A673 (cell line): ENCODE measurements at regions not wholly inside any gene's neighbourhood (a gene's known extent, or its start where the extent isn't known, plus 50 kb on each side); places are given as distances from the start of the nearest gene placed in this dataset.

Experiments used
- EZH2 ChIP-seq: fragments of 200-600 bp; sonication (generic); IDR thresholded peaks from 2 replicates; pipeline ENCODE4 v1.6.1; 2017; ENCODE audit warnings: borderline replicate concordance, low read depth, mild to moderate bottlenecking, mixed read lengths, antibody characterized with exemption, low read length; ENCODE audit not compliant: poor library complexity, severe bottlenecking
- TF ChIP-seq, protein P1 (sequence below): fragments of 300-800, 200-600 bp; sonication (generic); conservative IDR thresholded peaks from 2 replicates; pipeline ENCODE4 v1.5.1; 2017; ENCODE audit warnings: low read depth, mild to moderate bottlenecking, antibody characterized with exemption, low read length, moderate library complexity, mixed read lengths

GRCh38 chr2:228707846-228708245 lies 526.4 kb upstream of the SPHKAP start:
- TF ChIP-seq, protein P1, sequence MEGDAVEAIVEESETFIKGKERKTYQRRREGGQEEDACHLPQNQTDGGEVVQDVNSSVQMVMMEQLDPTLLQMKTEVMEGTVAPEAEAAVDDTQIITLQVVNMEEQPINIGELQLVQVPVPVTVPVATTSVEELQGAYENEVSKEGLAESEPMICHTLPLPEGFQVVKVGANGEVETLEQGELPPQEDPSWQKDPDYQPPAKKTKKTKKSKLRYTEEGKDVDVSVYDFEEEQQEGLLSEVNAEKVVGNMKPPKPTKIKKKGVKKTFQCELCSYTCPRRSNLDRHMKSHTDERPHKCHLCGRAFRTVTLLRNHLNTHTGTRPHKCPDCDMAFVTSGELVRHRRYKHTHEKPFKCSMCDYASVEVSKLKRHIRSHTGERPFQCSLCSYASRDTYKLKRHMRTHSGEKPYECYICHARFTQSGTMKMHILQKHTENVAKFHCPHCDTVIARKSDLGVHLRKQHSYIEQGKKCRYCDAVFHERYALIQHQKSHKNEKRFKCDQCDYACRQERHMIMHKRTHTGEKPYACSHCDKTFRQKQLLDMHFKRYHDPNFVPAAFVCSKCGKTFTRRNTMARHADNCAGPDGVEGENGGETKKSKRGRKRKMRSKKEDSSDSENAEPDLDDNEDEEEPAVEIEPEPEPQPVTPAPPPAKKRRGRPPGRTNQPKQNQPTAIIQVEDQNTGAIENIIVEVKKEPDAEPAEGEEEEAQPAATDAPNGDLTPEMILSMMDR, result no peak
- TF ChIP-seq EZH2, result no peak
